ENCODE measurements at regions not wholly inside any gene's neighbourhood (a gene's known extent, or its start where the extent isn't known, plus 50 kb on each side); places are given as distances from the start of the nearest gene placed in this dataset.

- H3K4me3 ChIP-seq (ENCODE audit: low read depth, low read length), result peak overlapping the region; percentile 33
- no peak for TF ChIP-seq CTCF (conservative IDR thresholded peaks at IDR 0.05; ENCODE audit: low read depth, low read length)
- DNase-seq (ENCODE audit: low read depth), result peak; percentile 95
Observed at GRCh38 chr1:228837817-228838716, 102.8 kb downstream of the RHOU start.

- no peak overlapping the region for H3K4me3 ChIP-seq (ENCODE audit: low read depth, low read length)
- no peak for TF ChIP-seq CTCF (conservative IDR thresholded peaks at IDR 0.05; ENCODE audit: low read depth, low read length)
- DNase-seq (ENCODE audit: low read depth), result no peak
Observed at GRCh38 chr1:228838717-228839500, 103.6 kb downstream of the RHOU start.

DNA sequence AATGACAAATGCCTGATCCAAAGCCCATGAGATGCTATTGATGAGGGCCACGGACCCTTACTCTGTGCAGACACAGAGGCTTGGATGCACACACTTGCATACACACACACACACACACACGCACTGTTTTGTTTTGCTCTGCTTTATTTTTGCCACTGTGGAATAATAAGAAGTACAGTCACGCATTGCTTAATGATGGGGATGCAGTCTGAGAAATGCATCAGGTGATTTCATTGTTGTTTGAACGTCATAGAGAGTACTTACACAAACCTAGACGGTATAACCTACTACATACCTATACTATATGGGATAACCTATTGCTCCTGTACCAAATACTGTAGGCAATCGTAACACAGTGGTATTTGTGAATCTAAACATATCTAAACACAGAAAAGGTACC is 104.4 kb downstream of the RHOU start:
- no peak for DNase-seq (ENCODE audit: low read depth)
- TF ChIP-seq CTCF (conservative IDR thresholded peaks at IDR 0.05; ENCODE audit: low read depth, low read length), result no peak
- H3K4me3 ChIP-seq (ENCODE audit: low read depth, low read length), result no peak overlapping the region

- no peak for DNase-seq (ENCODE audit: low read depth)
- H3K4me3 ChIP-seq (ENCODE audit: low read depth, low read length), result no peak overlapping the region
- no peak for TF ChIP-seq CTCF (conservative IDR thresholded peaks at IDR 0.05; ENCODE audit: low read depth, low read length)
Observed at GRCh38 chr1:228841632-228842031, 106.4 kb downstream of the RHOU start.

DNA sequence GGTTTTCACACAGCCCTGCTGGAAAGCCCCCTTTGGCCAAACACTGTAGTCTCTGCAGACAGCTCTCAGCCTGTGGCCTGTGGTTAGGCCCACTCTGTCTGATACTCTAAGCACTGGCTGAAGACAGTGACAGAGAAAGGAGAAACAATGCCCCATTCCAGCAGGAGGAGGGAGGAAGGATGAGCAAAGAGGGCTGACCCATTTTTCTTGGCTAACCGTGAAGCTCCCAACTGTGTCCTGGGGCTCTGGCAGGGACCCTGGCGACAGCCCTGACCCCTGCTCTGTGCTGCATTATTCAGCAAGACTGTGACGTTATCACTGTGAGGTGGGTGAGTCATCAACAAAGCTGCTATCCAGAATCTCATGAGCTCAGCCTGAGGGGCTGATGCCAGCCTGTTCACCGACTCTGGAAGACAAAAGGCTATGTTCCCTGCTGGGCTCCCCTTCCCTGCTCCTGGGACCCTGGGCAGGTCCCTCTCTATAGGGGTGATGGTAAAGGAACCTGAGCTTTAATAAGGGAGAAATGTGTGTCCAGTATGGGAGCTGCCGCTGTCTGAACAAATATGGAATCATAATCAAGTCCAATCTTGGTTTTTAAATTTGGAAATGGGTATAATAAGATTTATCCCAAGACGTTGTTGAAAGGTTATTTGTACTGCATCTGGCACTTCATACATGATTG is 107.0 kb downstream of the RHOU start:
- no peak overlapping the region for H3K4me3 ChIP-seq (ENCODE audit: low read depth, low read length)
- TF ChIP-seq CTCF (conservative IDR thresholded peaks at IDR 0.05; ENCODE audit: low read depth, low read length), result no peak
- DNase-seq (ENCODE audit: low read depth), result peak; percentile 68

DNA sequence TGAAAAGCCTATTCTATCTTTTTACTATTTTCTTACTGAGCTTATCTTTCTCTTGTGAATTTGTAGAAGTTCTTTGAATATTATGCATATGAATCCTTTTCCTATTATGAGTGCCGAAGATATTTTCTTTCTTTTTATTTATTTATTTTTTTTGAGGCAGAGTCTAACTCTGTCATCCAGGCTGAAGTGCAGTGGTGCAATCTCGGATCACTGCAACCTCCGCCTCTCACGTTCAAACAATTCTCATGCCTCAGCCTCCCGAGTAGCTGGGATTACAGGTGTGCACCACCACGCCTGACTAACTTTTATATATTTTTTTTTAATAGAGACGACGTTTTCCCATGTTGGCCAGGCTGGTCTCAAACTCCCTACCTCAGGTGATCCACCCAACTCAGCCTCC is 109.8 kb downstream of the RHOU start:
- DNase-seq (ENCODE audit: low read depth), result no peak
- no peak overlapping the region for H3K4me3 ChIP-seq (ENCODE audit: low read depth, low read length)
- no peak for TF ChIP-seq CTCF (conservative IDR thresholded peaks at IDR 0.05; ENCODE audit: low read depth, low read length)
